Right lobe of liver (tissue), 4 donors: ENCODE measurements at regions not wholly inside any gene's neighbourhood (a gene's known extent, or its start where the extent isn't known, plus 50 kb on each side); places are given as distances from the start of the nearest gene placed in this dataset.

Source experiments
- CTCF ChIP-seq, 4 donors: fragments of 200-600 bp in 3 of 4; fragments of 450-650 bp in 1 of 4; IDR thresholded peaks; one replicate each; pipeline versions ENCODE4 v1.5.1 to v1.8.0; 2016 to 2022; ENCODE audit warnings: antibody characterized with exemption in 4 of 4, mild to moderate bottlenecking in 2 of 4
- POLR2A ChIP-seq: fragments of 450-650 bp; IDR thresholded peaks from one replicate; pipeline ENCODE4 v1.6.1; 2017; ENCODE audit warnings: antibody characterized with exemption, mild to moderate bottlenecking
- donor health status: DM: no; HTN: no; CAD: no.
- donor health status: DM: no; HTN: no; CAD: no.
- donor health status: DM: no; HTN: yes; CAD: no.

- no peak for TF ChIP-seq CTCF (IDR thresholded peaks at IDR 0.05)
- TF ChIP-seq POLR2A = no peak
These were observed 147.8 kb downstream of the TNFSF18 start for GRCh38 chr1:172902861-172903381.
